GM21576 (cell line): ENCODE measurements at regions not wholly inside any gene's neighbourhood (a gene's known extent, or its start where the extent isn't known, plus 50 kb on each side); places are given as distances from the start of the nearest gene placed in this dataset.

Source experiments
- ATAC-seq: cut with Tn5 transposase; IDR thresholded peaks from one replicate; pipeline ENCODE4 v1.9.1; 2021; ENCODE audit warnings: mild to moderate bottlenecking, moderate library complexity; ENCODE audit not compliant: unreplicated experiment

DNA sequence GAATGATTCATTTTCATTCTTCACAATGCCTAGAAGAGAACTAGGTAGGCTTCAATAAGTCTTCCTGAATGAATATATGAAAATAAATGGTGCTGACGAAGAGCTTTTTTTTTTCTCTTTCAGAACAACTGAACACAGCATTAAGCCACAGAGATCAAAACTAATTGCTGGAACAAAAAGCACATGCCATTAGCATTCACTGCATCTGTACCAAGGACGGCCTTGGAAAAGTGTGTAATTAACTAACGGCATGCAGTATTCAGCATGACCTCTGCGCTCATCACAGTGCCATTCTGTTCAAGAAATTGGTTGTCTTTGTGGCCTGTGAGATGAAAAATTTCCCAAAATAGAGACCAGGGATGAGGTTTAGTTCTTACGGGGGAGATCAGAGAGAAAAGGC, 99.3 kb downstream of the NUDT12 start:
- ATAC-seq, result no peak

GRCh38 chr5:103461243-103461642, 101.3 kb downstream of the NUDT12 start:
- ATAC-seq, result no peak

- ATAC-seq, result no peak
Observed at GRCh38 chr5:103458497-103459040, 104.0 kb downstream of the NUDT12 start.

GRCh38 chr5:103456476-103456875, 106.1 kb downstream of the NUDT12 start:
- ATAC-seq, result no peak

DNA sequence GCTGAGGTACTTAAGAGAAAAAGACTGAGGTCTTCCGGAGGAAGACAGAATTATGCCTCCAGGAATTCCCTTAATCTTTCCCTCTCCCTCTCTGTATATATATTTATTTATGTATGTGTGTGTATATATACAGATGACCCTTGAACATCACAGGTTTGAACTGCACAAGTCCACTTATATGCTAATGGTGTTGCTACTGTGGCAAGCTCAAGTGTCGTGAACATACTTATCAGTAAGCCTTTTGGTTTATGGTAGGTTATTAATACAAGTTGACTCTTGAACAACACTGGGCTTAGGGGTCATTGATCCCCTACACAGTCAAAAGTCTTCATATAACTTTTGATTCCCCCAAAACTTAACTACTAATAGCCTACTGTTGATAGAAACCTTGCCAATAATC, 106.8 kb downstream of the NUDT12 start:
- no peak for ATAC-seq

DNA sequence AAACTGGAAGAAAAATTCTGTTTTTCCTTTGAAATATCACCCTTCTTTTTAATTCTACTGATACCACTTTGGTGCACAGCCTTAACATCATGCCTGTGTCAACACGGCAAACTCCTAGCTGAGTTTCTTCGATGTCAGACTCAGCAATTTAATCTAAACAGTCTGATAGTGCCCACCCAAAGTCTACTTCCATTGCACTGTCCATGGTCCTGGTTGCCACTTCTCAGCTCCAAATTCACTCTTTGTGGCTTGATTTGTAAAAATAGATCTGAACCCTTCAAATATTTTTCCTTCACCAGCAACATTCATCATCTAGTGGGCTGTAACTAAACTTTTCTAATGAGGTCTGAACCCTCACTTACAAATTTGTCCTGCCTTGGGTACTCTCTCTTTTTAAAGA, 107.8 kb downstream of the NUDT12 start:
- no peak for ATAC-seq

GRCh38 chr5:103452666-103453065, 109.9 kb downstream of the NUDT12 start:
- ATAC-seq, result no peak

DNA sequence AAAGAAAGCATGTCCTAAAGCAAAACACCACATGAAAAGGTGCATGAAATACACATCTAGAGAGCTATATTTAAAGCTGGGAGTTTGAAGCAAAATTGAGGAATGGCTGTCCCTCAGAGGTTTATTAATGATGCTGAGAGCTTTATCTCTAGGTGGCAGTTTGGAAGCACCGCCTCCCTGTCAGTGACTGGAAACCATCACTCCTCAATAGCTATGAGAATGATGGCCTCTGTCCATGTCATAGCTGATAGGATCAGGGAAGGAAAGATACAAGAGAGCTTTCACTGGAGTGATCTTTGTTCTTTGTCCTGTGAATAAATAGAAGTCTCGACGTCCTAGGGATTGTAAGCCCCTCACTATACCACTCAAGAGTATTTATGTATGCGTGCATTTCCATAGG, 110.5 kb downstream of the NUDT12 start:
- ATAC-seq, result no peak

GRCh38 chr5:103451261-103451660, 111.3 kb downstream of the NUDT12 start:
- no peak for ATAC-seq

GRCh38 chr5:103450333-103451061, 112.1 kb downstream of the NUDT12 start:
- no peak for ATAC-seq

DNA sequence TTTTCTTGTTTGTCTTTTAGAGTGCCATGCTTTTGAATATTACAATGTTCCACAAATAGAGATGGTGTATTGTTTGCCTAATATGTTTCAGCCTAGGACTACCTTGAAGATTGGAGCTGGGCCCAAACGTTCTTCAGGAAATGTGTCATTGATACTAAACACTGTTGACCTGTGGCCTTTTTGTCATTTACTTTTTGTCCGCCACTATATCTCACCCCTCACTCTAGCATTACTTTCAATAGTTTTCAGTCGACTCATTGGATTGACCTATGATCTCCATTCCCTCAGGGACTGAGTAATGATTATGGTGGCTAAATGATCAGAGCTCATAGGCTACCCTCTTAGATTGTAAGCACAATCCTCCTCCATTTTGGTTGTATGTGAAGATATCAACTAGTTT, 115.8 kb downstream of the NUDT12 start:
- ATAC-seq, result no peak

- ATAC-seq, result no peak
Observed at GRCh38 chr5:103445426-103446035, 117.1 kb downstream of the NUDT12 start.

DNA sequence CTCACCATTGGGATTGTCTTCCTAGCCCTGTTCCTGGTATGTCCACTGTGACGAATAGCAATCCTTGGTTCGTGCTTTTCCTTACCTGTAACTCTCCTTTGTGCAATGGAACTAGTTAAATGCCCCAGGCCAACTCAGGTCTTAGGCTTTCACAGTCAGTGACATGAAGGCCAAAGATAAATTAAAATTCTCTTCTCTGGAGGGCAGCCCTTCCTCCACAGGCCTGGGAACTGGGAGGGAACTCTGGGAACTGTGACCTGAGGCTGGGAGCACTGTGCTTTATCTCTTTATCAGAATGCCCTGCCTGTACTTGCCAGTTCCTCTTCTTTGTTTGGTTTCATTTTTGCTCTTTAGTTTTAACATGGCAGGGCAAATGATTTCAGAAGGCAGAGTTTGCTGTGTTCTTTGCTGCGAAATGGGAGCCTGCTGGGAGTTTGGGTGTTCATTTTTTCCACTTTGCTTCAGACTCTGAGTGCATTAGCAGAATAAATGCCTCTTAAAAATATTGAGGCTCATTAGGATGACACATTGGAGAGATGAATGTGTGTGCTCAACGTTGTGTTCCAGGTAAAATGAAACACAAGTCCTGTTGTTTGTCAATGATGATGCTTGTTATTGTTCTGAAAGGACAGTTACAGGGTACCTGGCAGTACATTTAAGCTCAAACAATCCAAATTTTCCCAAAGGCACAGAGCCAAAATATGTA, 118.1 kb downstream of the NUDT12 start:
- ATAC-seq, result peak; percentile 60

DNA sequence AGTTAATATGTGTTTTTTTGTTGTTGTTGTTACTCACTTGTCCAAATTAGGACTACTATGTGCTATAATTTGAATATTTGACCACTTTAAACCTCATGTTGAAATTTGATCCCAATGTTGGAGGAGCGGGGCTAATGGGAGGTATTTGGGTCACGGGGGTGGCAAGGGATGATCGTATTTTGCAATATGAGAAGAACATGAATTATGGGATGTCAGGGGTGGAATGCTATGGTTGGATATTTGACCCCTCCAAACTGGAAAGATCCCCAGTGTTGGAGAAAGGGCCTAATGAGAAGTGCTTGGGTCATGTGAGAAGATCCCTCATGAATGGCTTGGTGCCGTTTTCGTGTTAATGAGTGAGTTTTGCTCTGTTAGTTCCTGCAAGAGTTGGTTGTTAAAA, 119.8 kb downstream of the NUDT12 start:
- ATAC-seq, result no peak

- ATAC-seq, result no peak
Observed at GRCh38 chr5:103441523-103441922, 121.1 kb downstream of the NUDT12 start.

DNA sequence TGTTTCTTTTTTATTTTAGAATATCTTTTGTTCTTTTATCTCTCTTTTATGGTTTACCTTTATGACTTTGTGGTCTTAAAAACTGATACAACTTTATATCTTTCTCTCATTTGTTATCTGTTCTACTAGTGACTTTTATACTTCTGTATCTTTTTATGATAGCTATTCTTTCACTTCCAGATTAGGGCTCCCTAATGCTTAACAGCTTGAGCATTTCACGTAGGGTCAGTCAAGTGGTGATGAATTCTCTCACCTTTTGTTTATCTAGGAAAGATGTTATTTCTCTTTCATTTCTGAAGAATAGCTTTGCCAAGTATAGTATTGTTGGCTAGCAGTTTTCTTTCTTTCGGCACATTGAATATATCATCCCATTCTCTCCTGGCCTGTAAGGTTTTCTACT, 123.6 kb downstream of the NUDT12 start:
- ATAC-seq, result no peak

DNA sequence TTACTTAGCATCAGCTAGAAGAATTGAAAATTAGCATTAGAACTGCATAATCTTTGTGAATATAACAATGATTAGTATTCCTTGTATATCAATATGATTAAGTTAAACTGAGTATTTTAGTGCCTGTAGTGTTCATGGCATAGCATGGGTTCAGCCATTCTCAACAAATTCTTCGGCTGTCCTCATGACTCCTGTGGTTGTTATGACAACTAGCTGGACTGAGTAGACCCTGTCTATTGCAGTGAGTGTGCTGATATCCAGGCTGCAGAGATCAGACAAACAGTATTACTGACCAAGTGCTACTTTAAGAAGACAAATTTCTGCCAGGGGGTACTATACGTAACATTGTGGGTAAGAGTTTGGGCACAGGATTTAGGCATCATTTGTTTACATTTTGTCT, 125.9 kb downstream of the NUDT12 start:
- ATAC-seq, result no peak

DNA sequence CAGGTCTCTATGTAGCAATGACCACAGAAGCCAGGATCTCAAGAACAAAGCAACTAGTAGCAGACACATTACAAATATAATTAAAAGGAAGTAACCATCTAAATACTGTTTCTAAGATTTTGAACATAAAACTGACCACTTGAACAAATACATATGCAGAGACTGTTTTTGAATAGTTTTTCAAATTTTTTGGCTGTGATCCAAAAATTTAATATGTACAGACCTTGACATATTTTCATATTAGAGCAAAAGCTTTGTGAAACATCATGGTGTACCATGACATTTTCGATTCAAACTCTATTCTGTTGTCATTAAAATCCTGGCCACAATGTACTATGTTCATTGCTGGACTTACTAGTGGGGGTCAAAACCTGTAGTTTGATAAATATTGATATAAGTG, 126.5 kb downstream of the NUDT12 start:
- ATAC-seq, result no peak

GRCh38 chr5:103435136-103435889, 127.3 kb downstream of the NUDT12 start:
- no peak for ATAC-seq

GRCh38 chr5:103434057-103434456, 128.5 kb downstream of the NUDT12 start:
- ATAC-seq, result no peak

DNA sequence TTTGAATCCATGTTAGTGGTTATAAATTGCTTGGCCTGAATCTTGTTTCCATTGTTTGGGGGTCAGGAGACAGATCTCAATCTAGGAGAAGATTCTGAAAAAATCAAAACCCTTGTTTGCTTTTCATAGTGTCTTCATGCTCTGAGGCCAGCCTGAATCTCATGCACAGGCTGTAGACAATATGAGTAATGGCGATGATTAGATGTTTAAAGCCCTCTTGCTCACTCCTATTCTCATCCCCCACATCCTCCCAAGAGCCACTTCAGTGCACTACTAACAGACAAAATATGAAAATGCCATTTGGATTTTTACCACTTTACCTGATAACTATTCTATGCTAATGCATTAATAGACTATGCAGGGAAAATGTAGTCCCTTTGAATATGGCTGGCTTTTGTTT, 129.4 kb downstream of the NUDT12 start:
- ATAC-seq, result no peak
